OCI-LY3 (cell line): ENCODE measurements at regions not wholly inside any gene's neighbourhood (a gene's known extent, or its start where the extent isn't known, plus 50 kb on each side); places are given as distances from the start of the nearest gene placed in this dataset.

Experiments used
- H2AFZ ChIP-seq: fragments of 200-600, 300-600 bp; shearing (Covaris generic); 2 replicates; pipeline ENCODE4 v1.6.0; 2014; ENCODE audit warnings: antibody characterized with exemption, low read depth, low read length
- H3K27ac ChIP-seq: fragments of 200-600, 300-600 bp; sonication (generic); 2 replicates; pipeline ENCODE4 v1.5.1; 2014; ENCODE audit warnings: mild to moderate bottlenecking, low read length, moderate library complexity, mixed read lengths
- H3K27me3 ChIP-seq: fragments of 200-600, 300-600 bp; sonication (generic); 2 replicates; pipeline ENCODE4 v1.6.1; 2014; ENCODE audit warnings: low read depth, low read length, mixed read lengths
- H3K36me3 ChIP-seq: fragments of 200-600, 300-600 bp; sonication (generic); replicated peaks from 2 replicates; pipeline ENCODE3; 2014; ENCODE audit warnings: low read depth, low read length, mixed read lengths
- H3K4me1 ChIP-seq: fragments of 300-600, 200-600 bp; sonication (generic); 2 replicates; pipeline ENCODE4 v1.6.1; 2014; ENCODE audit warnings: low read length, mixed read lengths
- H3K4me2 ChIP-seq: fragments of 200-600, 300-600 bp; sonication (generic); 2 replicates; pipeline ENCODE4 v1.6.1; 2014; ENCODE audit warnings: low read length, mixed read lengths
- H3K4me3 ChIP-seq: fragments of 300-600, 200-600 bp; sonication (generic); 2 replicates; pipeline ENCODE4 v1.5.1; 2014; ENCODE audit warnings: antibody characterized with exemption, mild to moderate bottlenecking, low read length, moderate library complexity
- H3K79me2 ChIP-seq: fragments of 300-600, 200-600 bp; shearing (Covaris generic); 2 replicates; pipeline ENCODE4 v1.6.1; 2014; ENCODE audit warnings: mild to moderate bottlenecking, low read length, mixed read lengths
- H3K9ac ChIP-seq: fragments of 300-600, 200-600 bp; shearing (Covaris generic); 2 replicates; pipeline ENCODE4 v1.6.0; 2014; ENCODE audit warnings: mild to moderate bottlenecking, low read length, moderate library complexity
- H3K9me3 ChIP-seq: fragments of 200-600, 300-600 bp; shearing (Covaris generic); 2 replicates; pipeline ENCODE4 v1.6.1; 2014; ENCODE audit warnings: low read length, mixed read lengths; ENCODE audit not compliant: insufficient read depth
- H4K20me1 ChIP-seq: fragments of 200-600, 300-600 bp; sonication (generic); 2 replicates; pipeline ENCODE4 v1.6.1; 2016; ENCODE audit warnings: low read length, mixed read lengths; ENCODE audit not compliant: insufficient read depth
- EZH2phosphoT487 ChIP-seq: fragments of 200-600 bp; shearing (Covaris generic); IDR thresholded peaks from 2 replicates; pipeline ENCODE4 v1.6.1; 2018; ENCODE audit warnings: antibody characterized with exemption, mixed run types, low read depth
- TF ChIP-seq, protein P1 (sequence below): fragments of 200-600, 300-600 bp; sonication (generic); IDR thresholded peaks from 2 replicates; pipeline ENCODE4 v1.5.1; 2014; ENCODE audit warnings: antibody characterized with exemption, low read length, low read depth

DNA sequence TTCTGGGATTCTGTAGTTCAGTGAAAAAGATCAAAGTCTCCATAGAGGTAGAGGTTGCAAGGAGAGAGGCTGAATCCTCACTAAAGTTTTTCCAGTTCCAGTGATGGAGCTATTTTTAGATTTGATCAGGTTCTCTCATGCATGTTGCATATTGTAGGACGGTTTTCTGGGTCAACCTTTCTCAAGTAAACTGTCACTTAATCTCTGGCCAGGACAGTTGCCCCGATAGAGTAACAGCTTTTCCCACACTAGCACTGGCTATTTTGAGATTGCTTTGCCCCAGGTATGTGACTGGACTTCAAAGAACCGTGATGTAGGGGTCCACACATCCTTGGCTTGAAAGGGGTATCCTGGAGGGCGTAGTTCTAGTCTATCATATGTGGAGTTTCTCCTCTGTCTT lies 67.4 kb upstream of the EPCAM start:
- Histone ChIP-seq H3K27ac (no peak overlapping the region), H4K20me1 (no peaks in the 10 kb centered on the region), H3K4me2 (no peak overlapping the region), H3K9ac (no peak overlapping the region), H3K36me3 (no peaks in the 10 kb centered on the region), H2AFZ (no peak overlapping the region), H3K79me2 (no peaks in the 10 kb centered on the region), H3K4me1 (peaks cover 11% of the 10 kb centered on the region), H3K27me3 (peaks cover 42% of the 10 kb centered on the region), H3K4me3 (no peak overlapping the region), H3K9me3 (no peaks in the 10 kb centered on the region)
- no peak for TF ChIP-seq EZH2phosphoT487
- TF ChIP-seq, protein P1, sequence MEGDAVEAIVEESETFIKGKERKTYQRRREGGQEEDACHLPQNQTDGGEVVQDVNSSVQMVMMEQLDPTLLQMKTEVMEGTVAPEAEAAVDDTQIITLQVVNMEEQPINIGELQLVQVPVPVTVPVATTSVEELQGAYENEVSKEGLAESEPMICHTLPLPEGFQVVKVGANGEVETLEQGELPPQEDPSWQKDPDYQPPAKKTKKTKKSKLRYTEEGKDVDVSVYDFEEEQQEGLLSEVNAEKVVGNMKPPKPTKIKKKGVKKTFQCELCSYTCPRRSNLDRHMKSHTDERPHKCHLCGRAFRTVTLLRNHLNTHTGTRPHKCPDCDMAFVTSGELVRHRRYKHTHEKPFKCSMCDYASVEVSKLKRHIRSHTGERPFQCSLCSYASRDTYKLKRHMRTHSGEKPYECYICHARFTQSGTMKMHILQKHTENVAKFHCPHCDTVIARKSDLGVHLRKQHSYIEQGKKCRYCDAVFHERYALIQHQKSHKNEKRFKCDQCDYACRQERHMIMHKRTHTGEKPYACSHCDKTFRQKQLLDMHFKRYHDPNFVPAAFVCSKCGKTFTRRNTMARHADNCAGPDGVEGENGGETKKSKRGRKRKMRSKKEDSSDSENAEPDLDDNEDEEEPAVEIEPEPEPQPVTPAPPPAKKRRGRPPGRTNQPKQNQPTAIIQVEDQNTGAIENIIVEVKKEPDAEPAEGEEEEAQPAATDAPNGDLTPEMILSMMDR: no peak

DNA sequence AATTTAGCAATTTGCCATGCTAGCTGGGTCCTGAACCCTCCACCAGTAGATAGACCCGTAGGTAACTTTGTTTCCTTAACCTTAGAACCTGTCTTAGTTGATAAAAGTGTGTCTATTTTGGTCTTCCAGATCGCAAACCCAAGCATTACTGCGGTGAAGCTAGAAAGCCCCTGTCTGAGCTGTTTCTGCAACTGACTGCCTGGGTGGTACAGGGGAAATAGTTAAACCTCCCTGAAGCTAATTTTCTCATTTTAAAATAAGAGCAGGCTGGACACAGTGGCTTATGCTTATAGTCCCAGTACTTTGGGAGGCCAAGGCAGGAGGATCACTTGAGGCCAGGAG lies 67.9 kb upstream of the EPCAM start:
- Histone ChIP-seq H3K9ac (no peak overlapping the region), H3K27ac (no peak overlapping the region), H3K9me3 (no peaks in the 10 kb centered on the region), H3K4me1 (peaks cover 13% of the 10 kb centered on the region), H3K27me3 (peaks cover 39% of the 10 kb centered on the region), H4K20me1 (no peaks in the 10 kb centered on the region), H2AFZ (no peak overlapping the region), H3K4me2 (peak overlapping the region; percentile 27), H3K36me3 (no peaks in the 10 kb centered on the region), H3K4me3 (no peak overlapping the region), H3K79me2 (no peaks in the 10 kb centered on the region)
- TF ChIP-seq, protein P1: no peak
- TF ChIP-seq EZH2phosphoT487: no peak

DNA sequence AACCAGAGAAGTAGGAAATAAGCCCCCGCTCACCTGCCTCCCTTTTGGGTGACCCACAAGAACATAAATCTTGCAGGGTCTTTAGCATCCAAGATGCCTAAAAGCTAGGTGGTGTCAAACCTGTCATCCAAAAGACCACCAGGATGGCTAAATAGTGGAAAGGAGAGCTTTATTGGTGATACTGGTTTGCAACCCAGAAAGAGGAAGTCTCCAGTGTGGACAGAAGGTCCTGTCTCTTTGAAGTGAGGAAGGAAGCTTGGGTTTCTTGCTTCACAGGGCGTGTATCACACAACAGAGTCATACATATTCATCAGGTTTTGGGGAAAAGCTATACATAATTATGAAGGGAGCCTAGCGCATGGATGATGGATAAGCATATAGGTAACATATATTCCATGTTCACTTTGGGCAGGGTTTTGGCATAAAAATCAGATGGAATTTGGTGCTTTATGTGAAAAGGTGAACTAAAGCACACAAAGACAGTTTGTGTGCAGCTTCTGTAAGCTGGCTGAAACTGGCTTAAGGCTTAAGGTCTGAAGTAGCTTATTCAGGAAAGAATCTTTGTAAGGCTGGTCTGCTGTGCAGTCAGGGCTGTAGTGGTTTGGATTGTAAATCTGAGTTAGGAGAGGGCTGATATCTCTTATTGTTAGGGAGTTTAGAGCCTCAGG lies 68.4 kb upstream of the EPCAM start:
- no peaks in the 10 kb centered on the region for H3K79me2 ChIP-seq
- no peak overlapping the region; the same call in 1 of the 2 replicates for H2AFZ ChIP-seq
- H3K9ac ChIP-seq: no peak overlapping the region
- H3K9me3 ChIP-seq: no peaks in the 10 kb centered on the region
- H3K4me2 ChIP-seq: peak overlapping the region; percentile 27
- H3K4me1 ChIP-seq: peaks cover 18% of the 10 kb centered on the region
- H3K4me3 ChIP-seq: no peak overlapping the region
- H3K27me3 ChIP-seq: peaks cover 39% of the 10 kb centered on the region
- no peaks in the 10 kb centered on the region for H4K20me1 ChIP-seq
- no peak overlapping the region for H3K27ac ChIP-seq
- TF ChIP-seq EZH2phosphoT487: no peak
- TF ChIP-seq, protein P1: no peak
- H3K36me3 ChIP-seq: no peaks in the 10 kb centered on the region

DNA sequence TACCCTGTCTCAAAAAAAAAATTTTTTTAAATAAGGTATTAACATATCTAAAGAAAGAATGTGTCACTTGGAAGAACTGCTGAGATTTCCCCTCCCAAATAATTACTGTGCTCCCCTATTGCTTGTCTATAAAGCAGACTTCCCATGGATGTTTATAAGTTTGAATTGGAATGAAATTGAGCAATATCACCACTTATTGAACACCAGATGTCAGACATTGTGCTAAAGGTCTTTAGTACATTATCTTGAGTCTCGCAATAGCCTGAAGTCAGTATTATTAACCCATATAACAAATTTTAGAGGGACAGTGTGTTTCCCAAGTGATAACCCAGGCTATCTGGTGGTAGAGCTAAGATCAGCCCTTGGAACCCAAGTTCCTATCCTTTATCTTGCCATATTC lies 69.0 kb upstream of the EPCAM start:
- Histone ChIP-seq H2AFZ (no peak overlapping the region), H3K4me1 (peaks cover 18% of the 10 kb centered on the region), H3K4me3 (no peak overlapping the region), H3K9me3 (no peaks in the 10 kb centered on the region), H3K27me3 (peaks cover 38% of the 10 kb centered on the region), H3K79me2 (no peaks in the 10 kb centered on the region), H3K4me2 (no peak overlapping the region), H3K9ac (no peak overlapping the region), H3K27ac (no peak overlapping the region), H4K20me1 (no peaks in the 10 kb centered on the region), H3K36me3 (no peaks in the 10 kb centered on the region)
- no peak for TF ChIP-seq EZH2phosphoT487
- TF ChIP-seq, protein P1: no peak
